ENCODE measurements at regions not wholly inside any gene's neighbourhood (a gene's known extent, or its start where the extent isn't known, plus 50 kb on each side); places are given as distances from the start of the nearest gene placed in this dataset.

DNA sequence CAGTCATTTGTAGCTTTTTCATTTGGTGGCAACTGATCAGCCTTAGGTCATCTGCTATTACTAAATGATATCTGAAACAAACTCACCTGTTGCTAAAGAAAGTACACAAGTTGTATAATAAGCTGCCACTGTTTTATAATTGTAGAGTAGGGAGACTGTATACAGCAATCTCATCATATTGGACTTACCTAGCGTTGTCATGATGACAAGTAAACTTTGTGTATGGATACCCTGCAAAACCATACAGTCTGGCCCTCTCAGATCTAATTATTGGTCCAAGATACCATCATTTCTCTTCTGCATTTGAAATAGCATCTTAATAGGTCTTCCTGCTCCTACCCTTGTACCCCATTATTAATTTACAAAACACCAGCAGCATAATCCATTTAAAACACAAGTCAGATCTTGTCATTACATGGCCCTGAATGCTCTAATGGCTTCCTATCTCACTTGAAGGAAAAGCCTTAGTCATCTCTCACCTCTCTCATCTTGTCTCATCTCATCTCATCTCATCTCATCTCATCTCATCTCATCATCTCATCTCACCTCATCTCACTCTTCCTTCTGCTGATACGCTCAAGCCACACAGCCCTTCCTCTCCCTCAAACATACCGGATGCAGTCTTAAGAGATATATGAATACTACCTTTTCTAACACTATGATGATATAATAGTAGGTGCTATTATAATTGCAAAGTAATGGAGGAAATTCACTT lies 540.6 kb downstream of the MDFIC start:
- DNase-seq = no peak

DNA sequence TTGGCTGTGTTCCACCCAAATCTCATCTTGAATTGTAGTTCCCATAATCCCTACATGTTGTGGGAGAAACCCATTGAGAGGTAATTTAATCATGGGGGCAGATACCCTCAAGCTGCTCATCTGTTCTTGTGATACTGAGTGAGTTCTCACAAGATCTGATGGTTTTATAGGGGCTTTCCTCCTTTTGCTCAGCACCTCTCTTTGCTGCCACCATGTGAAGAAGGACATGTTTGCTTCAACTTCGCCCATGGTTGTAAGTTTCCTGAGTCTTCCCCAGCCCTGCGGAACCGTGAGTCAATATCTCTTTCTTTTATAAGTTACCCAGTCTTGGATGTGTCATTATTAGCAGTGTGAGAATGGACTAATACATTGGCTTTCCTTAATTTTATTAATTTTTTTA lies 527.8 kb downstream of the MDFIC start:
- no peak for DNase-seq

DNA sequence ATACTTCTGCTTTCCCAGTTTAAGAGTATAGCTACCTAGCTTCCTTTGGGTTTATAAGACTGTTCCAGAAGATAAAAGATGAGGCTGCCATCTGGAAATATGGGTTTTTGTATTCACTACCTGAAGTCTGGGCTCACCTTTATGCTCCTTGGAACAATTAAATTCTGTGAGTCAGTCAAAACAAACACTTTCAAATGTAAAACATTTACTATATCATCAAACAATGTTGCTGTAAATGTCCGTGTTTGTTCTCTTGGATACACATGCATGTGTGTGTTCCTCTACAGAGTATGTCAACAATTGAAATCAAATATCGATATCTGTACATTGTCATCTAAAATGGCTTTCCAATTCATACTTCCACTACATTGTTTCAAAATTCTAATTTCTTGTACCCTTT lies 525.6 kb downstream of the MDFIC start:
- DNase-seq = no peak

DNA sequence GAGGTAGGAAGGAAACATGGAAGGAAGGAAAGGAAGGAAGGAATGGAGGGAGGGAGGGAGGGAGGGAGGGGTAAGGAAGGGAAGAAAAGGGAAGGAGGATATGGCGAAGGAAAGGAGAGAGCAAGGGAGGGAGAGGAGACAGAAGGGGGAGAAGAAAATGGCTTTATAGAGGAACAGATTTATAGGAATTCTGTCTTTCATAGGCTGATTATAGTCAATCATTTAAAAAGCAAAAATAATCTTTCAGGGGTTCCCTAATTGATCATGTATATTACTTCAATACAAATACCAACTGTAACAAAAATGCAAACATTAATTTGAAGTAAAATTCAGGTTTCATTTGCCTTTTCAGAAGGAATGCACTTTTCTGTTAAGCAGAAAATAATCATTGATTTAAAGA lies 519.1 kb downstream of the MDFIC start:
- no peak for DNase-seq

DNA sequence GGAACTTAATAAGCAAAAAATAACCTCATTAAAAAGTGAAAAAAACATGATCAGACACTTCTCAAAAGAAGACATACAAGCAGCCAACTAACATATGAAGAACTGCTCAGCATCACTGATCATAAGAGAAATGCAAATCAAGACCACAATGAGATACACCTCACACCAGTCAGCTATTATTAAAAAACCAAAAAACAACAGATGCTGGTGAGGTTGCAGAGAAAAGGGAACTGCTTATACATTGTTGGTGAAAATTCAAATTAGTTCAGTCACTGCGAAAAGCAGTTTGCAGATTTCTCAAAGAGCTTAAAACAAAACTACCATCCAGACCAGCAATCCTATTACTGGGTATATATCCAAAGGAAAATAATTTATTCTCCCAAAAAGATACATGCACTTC lies 513.3 kb downstream of the MDFIC start:
- no peak for DNase-seq

DNA sequence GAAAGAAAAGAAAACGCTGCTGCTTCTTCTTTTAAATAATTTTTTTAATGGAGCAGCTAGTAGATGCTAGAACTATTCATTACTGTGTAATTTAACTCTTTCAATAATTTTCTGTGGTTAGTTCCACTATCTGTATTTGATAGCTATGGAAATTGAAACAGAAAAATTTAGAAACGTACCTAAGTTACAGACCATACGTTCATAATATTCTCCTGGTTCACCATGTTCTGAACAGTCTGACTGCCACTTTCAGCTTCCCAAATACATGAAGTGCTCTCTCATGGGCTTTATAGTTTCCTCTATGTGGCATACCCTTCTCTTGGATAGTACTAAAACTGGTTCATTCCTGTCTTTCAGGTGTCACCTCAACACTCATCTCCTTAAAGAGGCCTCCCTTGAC lies 508.0 kb downstream of the MDFIC start:
- no peak for DNase-seq

DNA sequence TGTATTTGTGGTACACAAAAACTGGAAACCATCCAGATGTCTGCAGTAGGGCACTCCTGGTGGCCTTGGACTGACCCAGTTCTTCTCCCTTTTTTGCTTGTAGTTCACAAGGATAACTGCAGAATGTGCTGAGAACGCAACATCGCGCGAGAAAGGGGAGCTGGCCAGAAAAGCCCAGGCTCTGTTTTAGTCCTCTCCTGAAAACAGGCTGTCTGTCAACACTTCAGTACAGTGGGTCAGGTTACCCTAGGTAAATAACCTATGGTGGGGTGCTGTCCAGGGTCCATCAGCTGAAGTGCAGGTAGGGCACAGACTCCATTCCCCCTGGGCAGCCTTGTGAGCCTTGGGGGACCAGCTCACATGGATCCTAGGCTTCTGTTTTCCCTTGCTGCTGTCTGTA lies 495.8 kb downstream of the MDFIC start:
- no peak for DNase-seq

DNA sequence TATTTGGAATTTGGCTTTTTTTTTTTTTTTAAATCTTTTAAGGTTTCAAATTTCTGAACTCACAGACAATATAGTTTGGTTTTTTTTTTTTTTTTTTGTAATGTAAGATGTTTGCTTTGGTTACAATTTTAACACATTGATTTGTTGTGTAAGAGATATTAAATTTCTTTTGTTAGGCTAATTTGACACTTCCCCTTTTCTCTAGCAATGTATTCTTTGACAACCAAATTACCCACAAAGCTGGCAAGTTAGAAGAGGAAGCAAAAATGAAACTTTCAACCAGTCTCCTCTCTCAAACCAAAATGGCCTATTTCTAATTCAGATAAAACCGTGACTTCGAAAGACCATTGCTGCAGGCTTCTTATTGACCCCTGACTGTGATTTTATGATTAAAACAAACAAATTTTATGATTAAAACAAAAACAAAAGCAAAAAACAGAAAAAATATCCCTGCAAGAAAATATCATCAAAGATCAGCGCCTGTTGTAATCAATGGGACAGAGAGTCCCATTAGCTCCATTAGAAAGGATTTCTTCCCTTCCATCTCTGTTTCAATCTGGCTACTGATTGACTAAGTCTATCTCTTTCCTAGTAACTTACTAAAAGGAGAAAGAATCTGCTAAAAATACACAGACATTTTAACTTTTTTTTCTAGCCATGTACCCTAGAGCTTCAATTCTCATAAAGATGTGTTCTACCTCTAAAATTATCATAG lies 489.2 kb downstream of the MDFIC start:
- no peak for DNase-seq

DNA sequence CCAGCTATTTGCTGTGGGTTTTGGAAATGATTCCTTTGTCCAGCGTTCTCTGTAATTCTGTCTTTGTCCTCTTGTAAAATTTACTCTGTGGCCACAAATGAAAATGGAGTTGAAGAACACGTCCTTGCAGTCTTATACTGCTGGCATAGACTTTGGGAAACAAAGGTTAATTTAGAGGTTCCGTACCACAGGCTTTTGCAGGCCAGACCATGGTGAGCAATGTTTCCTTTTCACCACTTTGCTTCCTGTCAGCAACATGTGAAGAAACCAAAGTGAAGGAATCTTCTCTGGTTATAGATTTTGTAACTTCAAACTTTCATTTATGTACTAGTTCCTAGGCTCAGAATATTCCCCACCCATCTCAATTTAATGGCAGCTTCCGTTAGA lies 488.5 kb downstream of the MDFIC start:
- DNase-seq = no peak

DNA sequence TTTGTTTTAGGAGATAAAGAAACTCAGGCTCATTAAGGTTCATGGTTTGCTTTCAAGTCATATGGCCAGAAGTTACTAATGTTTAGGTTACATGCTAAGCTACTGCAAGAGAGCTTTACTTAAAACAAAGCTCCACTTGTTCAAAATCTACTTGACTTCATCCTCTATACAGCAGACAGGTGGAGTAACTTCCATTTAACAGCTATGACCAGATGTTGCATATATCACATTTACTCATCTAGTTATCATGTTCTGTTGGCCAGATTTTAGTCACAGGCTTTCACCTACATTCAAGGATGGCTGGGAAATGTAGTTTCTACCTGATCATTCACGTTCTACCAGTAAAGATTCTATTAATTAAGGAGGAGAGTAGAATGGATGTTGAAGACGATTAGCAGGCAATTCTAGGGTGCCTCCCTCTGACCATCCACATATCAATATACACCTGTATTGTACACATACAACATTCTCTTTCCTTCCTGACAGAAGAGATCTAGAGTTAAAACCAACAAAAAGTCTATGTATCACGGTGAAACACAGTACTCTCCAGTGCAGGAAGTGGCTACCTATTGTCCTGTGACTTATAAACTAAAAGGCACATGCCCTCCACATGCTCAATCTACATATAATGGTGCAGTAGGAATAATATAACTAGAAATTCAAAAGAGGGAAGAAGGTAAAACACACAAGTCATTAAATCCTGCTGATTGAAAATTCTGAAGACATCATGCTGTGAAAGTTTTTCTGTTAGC lies 488.0 kb downstream of the MDFIC start:
- DNase-seq = no peak

DNA sequence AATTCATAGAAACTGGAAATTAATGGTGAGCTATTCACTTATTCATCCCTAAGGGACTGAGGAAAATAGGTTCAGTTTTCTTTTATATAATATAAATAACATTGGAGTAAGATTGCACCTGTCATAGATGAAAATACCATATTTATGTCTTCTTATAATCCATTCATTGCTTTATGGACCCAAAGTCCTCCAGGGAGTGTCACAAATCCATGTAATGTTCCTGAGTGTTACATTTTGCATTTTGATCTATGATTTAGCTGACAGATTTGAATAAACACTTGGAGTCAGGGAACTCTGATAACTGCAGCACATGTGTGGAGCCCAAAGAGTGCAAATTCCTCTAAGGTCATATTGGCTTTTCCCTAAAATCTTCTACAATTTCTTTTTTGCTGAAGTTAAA lies 484.3 kb downstream of the MDFIC start:
- DNase-seq = no peak

DNA sequence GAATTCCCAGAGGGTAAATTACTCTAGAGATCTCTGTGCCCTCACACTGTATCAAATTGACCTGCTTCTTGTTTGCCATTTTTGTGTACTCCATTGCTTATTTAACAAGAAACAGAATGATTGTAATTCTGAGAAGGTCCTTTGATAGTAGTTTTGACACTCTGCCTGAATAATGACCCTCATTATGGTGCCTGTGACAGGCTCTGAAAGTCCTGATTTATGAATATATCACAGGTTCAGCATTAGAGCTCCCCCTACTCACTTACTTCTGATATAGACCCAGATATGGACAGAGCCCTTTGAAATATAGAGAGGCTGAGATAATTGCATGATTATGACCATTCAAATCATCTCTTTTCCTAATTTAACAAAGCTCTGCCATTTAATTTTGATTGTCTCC lies 465.2 kb downstream of the MDFIC start:
- DNase-seq = no peak

DNA sequence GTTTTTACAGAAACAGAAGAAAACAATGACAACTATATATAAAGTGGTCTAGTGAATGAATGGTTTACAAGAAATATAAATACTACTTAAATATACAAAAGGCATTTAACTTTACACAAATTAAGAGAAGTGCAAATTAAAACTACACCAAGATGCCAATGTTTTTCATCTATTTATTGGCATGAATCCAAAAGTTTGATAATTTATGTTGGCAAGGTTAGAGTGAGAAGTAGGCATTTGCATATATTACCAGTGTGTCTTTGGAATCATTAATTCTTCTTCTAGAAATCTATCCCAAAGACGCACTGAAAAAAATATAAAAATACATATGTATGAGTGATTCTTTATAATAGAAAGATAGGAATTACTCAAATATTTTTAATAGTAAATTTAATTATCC lies 457.4 kb downstream of the MDFIC start:
- DNase-seq = no peak

DNA sequence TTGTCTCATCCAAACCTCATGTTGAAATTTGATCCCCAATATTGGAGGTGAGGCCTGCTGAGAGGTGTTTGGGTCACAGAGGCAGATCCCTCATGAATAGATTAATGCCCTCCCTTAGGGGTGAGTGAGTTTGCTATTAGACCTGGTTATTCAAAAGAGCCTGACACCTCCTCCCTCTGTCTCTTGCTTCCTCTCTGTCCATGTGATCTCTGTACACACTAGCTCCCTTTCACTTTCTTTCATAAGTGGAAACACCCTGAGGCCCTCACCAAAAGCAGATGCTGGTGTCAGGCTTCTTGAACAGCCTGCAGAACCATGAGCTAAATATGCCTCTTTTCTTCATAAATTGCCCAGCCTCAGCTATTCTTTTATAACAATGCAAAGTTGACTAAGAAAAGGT lies 447.1 kb downstream of the MDFIC start:
- DNase-seq = no peak

DNA sequence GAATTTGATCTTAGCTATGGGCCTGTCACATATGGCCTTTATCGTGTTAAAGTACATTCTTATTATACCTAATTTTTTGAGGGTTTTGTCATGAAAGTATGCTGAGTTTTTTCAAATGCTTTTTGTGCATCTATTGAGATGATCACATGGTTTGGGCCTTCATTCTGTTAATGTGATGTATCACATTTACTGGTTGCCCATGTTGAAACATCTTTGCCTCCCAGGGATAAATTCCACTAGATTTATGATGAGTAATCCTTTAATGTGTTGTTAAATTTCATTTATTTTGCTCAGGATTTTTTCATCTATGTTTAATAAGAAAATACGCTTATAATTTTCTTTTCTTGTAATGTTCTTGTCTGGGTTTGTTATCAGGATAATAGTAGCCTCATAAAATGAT lies 442.0 kb downstream of the MDFIC start:
- DNase-seq = peak; percentile 17

DNA sequence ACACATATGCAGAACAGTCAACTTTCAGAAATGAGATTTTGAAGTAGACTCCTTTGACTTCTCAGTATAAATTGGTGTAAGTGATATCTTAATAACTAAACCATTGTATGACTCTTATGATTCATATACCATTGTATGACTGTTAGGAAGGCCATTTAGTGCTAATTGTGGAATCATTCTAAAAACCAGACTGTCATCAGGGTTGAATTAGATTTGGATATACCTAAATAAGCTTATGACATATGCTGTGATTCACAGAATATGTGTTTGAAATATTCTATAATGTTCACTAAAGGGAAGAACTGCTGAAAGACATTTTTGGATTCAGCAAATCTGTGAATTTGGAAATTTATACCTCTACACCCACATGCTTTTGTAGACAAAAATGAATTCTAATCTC lies 438.1 kb downstream of the MDFIC start:
- DNase-seq = no peak

DNA sequence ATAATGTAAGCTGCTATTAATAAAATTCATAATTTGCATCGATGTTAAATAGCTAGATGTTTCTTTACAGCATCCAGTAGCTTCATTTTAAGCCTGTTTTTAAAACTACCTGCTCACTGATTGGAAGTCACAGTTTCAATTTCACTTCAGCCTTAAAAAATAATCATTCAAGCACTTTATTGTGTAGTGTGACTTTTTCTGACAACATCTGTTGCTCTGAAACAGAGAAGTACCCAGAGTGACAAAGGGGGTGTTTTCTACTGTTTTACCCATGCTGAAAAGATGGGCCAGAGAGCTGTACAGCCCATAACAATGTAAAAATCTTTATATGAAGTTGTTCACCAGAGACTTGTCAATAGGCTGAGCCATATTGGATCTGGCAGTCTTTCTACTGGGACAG lies 437.2 kb downstream of the MDFIC start:
- DNase-seq = no peak

DNA sequence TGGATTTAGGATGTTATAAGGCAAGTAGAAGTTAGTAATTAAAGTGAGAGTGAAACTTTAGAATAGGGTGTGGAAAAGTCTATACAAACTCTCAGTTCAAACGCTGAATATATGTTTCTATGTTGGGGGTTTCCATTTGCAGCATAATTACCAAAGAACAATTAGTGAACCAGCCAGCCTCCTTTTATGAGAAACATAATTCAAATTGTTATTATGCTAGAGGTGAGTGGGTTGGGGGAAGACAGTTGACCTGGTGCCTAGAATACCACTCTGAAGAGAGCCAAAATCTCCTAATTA lies 435.8 kb downstream of the MDFIC start:
- no peak for DNase-seq

DNA sequence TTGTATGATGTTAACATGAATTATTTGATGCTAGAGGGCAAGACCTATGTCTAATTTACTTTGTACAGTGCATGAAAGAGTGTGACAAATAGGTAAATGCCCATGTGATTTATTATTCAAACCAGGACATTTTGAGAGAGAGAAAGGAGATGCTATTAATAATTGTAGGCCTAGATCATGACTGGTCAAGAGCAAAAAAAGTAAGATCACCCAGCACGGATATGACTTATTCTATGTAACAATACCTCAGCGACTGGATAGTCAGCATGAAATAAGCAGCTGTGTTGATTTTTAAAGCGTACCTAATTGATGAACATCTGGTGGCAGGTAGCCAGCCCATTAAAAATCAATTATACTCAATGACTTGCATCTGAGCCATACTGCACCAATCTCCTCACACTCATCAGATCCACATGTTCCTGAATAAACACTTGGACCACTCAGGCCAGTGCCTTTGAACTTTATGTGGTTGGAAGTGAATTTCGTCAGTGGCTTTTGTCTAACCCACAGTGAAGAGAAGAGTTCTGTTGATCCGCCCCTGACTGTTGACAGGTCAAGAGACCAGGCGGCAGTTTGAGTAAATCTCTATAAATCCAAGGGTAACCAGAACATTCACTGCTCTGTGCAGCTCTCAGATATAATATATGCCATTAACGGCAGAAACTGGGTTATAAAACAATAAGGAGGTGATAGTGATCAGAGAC lies 435.3 kb downstream of the MDFIC start:
- no peak for DNase-seq

DNA sequence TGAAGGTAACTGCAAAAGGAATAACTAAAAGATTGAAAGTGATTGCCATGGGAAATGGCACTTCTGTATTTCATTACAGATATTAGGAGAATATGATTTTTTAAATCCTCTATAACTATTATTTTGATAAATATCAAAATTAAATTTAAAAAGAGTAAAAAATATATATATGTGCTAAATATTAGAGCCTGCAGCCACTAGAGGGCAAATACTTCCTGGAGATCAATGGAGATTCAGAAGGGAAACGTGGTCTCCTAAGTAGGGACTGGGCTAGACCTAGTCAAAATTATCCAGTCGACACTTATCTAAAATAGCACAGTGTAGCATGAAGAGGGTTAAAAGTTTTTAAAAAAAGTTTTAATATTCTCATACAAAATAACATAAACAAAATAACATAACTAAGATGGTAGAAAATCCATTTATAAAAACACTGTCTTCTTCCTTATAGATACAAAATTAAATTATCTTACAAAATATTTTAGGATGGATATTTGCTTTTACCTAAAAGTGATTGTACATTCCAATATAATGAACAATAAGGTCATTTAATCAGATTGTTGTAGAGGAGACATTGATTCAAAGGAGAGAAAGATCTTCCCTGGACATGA lies 434.3 kb downstream of the MDFIC start:
- DNase-seq = peak; percentile 48

DNA sequence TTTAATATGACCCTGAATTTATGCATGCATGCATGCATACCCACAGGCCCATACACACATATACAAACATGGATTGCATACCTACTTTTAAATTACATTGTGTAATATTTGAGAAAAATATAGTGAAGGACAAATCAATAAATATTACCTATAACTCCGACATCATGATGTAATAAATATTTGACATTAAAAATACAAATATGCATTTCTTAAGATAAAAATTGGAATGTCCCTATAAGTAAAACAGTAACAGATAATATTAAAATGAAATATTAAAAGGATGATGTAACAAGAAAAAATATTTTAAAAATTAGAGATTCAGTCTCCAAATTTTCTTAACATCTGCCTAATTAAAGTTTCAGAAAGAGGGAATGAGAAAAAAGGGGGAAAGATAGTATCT lies 433.0 kb downstream of the MDFIC start:
- DNase-seq = no peak

DNA sequence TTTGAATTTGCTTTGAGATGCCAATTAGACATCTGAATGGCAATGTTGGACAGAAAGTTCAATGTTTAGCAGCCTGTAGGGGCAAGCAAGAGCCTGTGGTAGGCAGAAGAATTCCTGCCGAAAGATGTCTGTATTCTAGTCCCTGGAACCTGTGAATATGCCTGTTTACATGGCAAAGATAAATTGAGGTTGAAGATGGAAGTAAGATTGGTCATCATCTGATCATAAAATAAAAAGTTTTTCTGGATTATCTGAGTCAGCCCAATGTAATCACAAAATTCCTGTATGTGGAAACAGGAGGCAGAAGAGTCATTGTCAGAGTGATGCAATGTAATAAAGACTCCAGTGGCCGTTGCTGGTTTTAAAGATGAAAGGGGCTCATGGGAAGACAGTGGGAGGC lies 430.5 kb downstream of the MDFIC start:
- peak; percentile 95 for DNase-seq

DNA sequence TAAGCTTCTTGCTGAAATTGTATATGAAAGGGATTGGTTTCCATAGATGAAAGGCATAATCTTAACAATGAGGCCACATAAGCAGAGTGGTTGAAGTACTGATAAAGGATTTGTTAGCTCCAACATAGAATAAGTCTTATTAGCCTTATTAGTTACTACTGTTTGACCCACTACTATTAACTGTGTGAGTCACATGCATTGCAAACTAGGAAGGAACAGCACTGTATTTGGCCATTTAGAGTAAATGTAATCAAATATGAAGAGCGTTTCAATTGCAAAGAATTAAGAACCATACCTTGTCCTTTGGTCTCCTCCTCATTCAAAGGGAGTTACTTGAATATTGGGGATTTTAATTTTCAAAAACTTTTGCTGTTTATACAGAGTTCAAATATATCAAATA lies 428.9 kb downstream of the MDFIC start:
- no peak for DNase-seq
